Central memory CD8-positive, alpha-beta T cell (primary cell): ENCODE measurements at regions not wholly inside any gene's neighbourhood (a gene's known extent, or its start where the extent isn't known, plus 50 kb on each side); places are given as distances from the start of the nearest gene placed in this dataset.

Experiments used
- ATAC-seq: fragments of 150-1000 bp; cut with Tn5 transposase; replicated peaks from 2 replicates; pipeline ENCODE4 v1.10.0; 2022; ENCODE audit warnings: mild to moderate bottlenecking, moderate FRiP score, moderate number of reproducible peaks; ENCODE audit not compliant: poor library complexity, severe bottlenecking; ENCODE audit errors: extremely low read depth
- DNase-seq, 2 donors: peaks; one replicate each; pipeline ENCODE4 v3.0.0; 2021; ENCODE audit warnings: low spot score in 2 of 2
- H3K27ac Mint-ChIP-seq: one replicate; pipeline ENCODE4 v1.8.0; 2022; ENCODE audit warnings: low read depth, mild to moderate bottlenecking, moderate library complexity, mixed read lengths
- H3K27me3 Mint-ChIP-seq: one replicate; pipeline ENCODE4 v1.8.0; 2022; ENCODE audit warnings: mixed read lengths
- H3K36me3 Mint-ChIP-seq: one replicate; pipeline ENCODE4 v1.8.0; 2022; ENCODE audit warnings: mild to moderate bottlenecking, moderate library complexity, mixed read lengths; ENCODE audit not compliant: insufficient read depth
- H3K4me1 Mint-ChIP-seq: one replicate; pipeline ENCODE4 v1.8.0; 2022; ENCODE audit warnings: mixed read lengths
- H3K4me3 Mint-ChIP-seq: one replicate; pipeline ENCODE4 v1.8.0; 2022; ENCODE audit warnings: mild to moderate bottlenecking, moderate library complexity, mixed read lengths
- H3K9me3 Mint-ChIP-seq: one replicate; pipeline ENCODE4 v1.8.0; 2022; ENCODE audit warnings: mixed read lengths

- Mint-ChIP-seq H3K4me3 (no peak overlapping the region), H3K27ac (no peak overlapping the region), H3K9me3 (no peaks in the 10 kb centered on the region), H3K27me3 (no peaks in the 10 kb centered on the region), H3K36me3 (peaks cover 3% of the 10 kb centered on the region), H3K4me1 (no peaks in the 10 kb centered on the region)
- ATAC-seq: no peak
- no peak for DNase-seq
Observed at GRCh38 chr2:145739681-145740080, 1219.8 kb upstream of the ZEB2 start.

GRCh38 chr2:145736871-145737270, 1217.0 kb upstream of the ZEB2 start:
- DNase-seq (no peak), ATAC-seq (no peak)
- peaks cover 3% of the 10 kb centered on the region for H3K36me3 Mint-ChIP-seq
- no peaks in the 10 kb centered on the region for H3K4me1 Mint-ChIP-seq
- H3K4me3 Mint-ChIP-seq: no peak overlapping the region
- H3K9me3 Mint-ChIP-seq: no peaks in the 10 kb centered on the region
- no peak overlapping the region for H3K27ac Mint-ChIP-seq
- no peaks in the 10 kb centered on the region for H3K27me3 Mint-ChIP-seq

- no peak for DNase-seq
- no peak overlapping the region for H3K4me3 Mint-ChIP-seq
- H3K9me3 Mint-ChIP-seq: no peaks in the 10 kb centered on the region
- H3K4me1 Mint-ChIP-seq: no peaks in the 10 kb centered on the region
- H3K36me3 Mint-ChIP-seq: no peaks in the 10 kb centered on the region
- no peak for ATAC-seq
- H3K27me3 Mint-ChIP-seq: peaks cover 11% of the 10 kb centered on the region
- H3K27ac Mint-ChIP-seq: no peak overlapping the region
Observed at GRCh38 chr2:145731467-145731866, 1211.5 kb upstream of the ZEB2 start.

- H3K4me3 Mint-ChIP-seq: no peak overlapping the region
- ATAC-seq: no peak
- DNase-seq: no peak
- H3K36me3 Mint-ChIP-seq: no peaks in the 10 kb centered on the region
- H3K27ac Mint-ChIP-seq: no peak overlapping the region
- H3K4me1 Mint-ChIP-seq: no peaks in the 10 kb centered on the region
- peaks cover 11% of the 10 kb centered on the region for H3K27me3 Mint-ChIP-seq
- H3K9me3 Mint-ChIP-seq: no peaks in the 10 kb centered on the region
Observed at GRCh38 chr2:145729993-145730770, 1210.3 kb upstream of the ZEB2 start.

GRCh38 chr2:145729481-145729880, 1209.6 kb upstream of the ZEB2 start:
- H3K27ac Mint-ChIP-seq: no peak overlapping the region
- no peaks in the 10 kb centered on the region for H3K36me3 Mint-ChIP-seq
- ATAC-seq (no peak), DNase-seq (no peak)
- no peaks in the 10 kb centered on the region for H3K9me3 Mint-ChIP-seq
- H3K27me3 Mint-ChIP-seq: peaks cover 11% of the 10 kb centered on the region
- no peak overlapping the region for H3K4me3 Mint-ChIP-seq
- H3K4me1 Mint-ChIP-seq: no peaks in the 10 kb centered on the region

GRCh38 chr2:145728511-145728910, 1208.6 kb upstream of the ZEB2 start:
- Mint-ChIP-seq H3K4me3 (no peak overlapping the region), H3K4me1 (no peaks in the 10 kb centered on the region), H3K27ac (no peak overlapping the region), H3K27me3 (peaks cover 11% of the 10 kb centered on the region), H3K36me3 (no peaks in the 10 kb centered on the region), H3K9me3 (no peaks in the 10 kb centered on the region)
- ATAC-seq: no peak
- no peak for DNase-seq

- peaks cover 11% of the 10 kb centered on the region for H3K27me3 Mint-ChIP-seq
- DNase-seq: no peak
- no peaks in the 10 kb centered on the region for H3K4me1 Mint-ChIP-seq
- no peak for ATAC-seq
- H3K9me3 Mint-ChIP-seq: no peaks in the 10 kb centered on the region
- H3K4me3 Mint-ChIP-seq: no peak overlapping the region
- no peaks in the 10 kb centered on the region for H3K36me3 Mint-ChIP-seq
- H3K27ac Mint-ChIP-seq: no peak overlapping the region
Observed at GRCh38 chr2:145725876-145726275, 1206.0 kb upstream of the ZEB2 start.

GRCh38 chr2:145724311-145724898, 1204.5 kb upstream of the ZEB2 start:
- DNase-seq (no peak), ATAC-seq (no peak)
- no peaks in the 10 kb centered on the region for H3K36me3 Mint-ChIP-seq
- H3K4me3 Mint-ChIP-seq: no peak overlapping the region
- H3K27ac Mint-ChIP-seq: no peak overlapping the region
- H3K4me1 Mint-ChIP-seq: no peaks in the 10 kb centered on the region
- H3K9me3 Mint-ChIP-seq: no peaks in the 10 kb centered on the region
- peaks cover 11% of the 10 kb centered on the region for H3K27me3 Mint-ChIP-seq

GRCh38 chr2:145723872-145724271, 1204.0 kb upstream of the ZEB2 start:
- H3K4me1 Mint-ChIP-seq: no peaks in the 10 kb centered on the region
- no peaks in the 10 kb centered on the region for H3K36me3 Mint-ChIP-seq
- H3K27ac Mint-ChIP-seq: no peak overlapping the region
- H3K4me3 Mint-ChIP-seq: no peak overlapping the region
- H3K27me3 Mint-ChIP-seq: peaks cover 11% of the 10 kb centered on the region
- no peak for ATAC-seq
- H3K9me3 Mint-ChIP-seq: no peaks in the 10 kb centered on the region
- no peak for DNase-seq

GRCh38 chr2:145721681-145722080, 1201.8 kb upstream of the ZEB2 start:
- DNase-seq (no peak), ATAC-seq (no peak)
- Mint-ChIP-seq H3K9me3 (no peaks in the 10 kb centered on the region), H3K27ac (no peak overlapping the region), H3K4me3 (no peak overlapping the region), H3K36me3 (no peaks in the 10 kb centered on the region), H3K27me3 (no peaks in the 10 kb centered on the region), H3K4me1 (no peaks in the 10 kb centered on the region)

- H3K9me3 Mint-ChIP-seq: no peaks in the 10 kb centered on the region
- H3K27ac Mint-ChIP-seq: no peak overlapping the region
- DNase-seq (no peak), ATAC-seq (no peak)
- H3K4me3 Mint-ChIP-seq: no peak overlapping the region
- H3K27me3 Mint-ChIP-seq: peaks cover 8% of the 10 kb centered on the region
- no peaks in the 10 kb centered on the region for H3K4me1 Mint-ChIP-seq
- no peaks in the 10 kb centered on the region for H3K36me3 Mint-ChIP-seq
Observed at GRCh38 chr2:145715601-145716000, 1195.7 kb upstream of the ZEB2 start.

GRCh38 chr2:145710303-145710702, 1190.4 kb upstream of the ZEB2 start:
- Mint-ChIP-seq H3K36me3 (no peaks in the 10 kb centered on the region), H3K4me1 (no peaks in the 10 kb centered on the region)
- no peak for ATAC-seq

GRCh38 chr2:145702305-145702704, 1182.4 kb upstream of the ZEB2 start:
- H3K27me3 Mint-ChIP-seq: no peaks in the 10 kb centered on the region
- DNase-seq (no peak), ATAC-seq (no peak)
- no peak overlapping the region for H3K27ac Mint-ChIP-seq
- peaks cover 11% of the 10 kb centered on the region for H3K9me3 Mint-ChIP-seq
- H3K36me3 Mint-ChIP-seq: no peaks in the 10 kb centered on the region
- no peaks in the 10 kb centered on the region for H3K4me1 Mint-ChIP-seq
- H3K4me3 Mint-ChIP-seq: no peak overlapping the region

More at GRCh38 chr2:145710303-145710702, 1190.4 kb upstream of the ZEB2 start:
- H3K27ac Mint-ChIP-seq: no peak overlapping the region
- no peak overlapping the region for H3K4me3 Mint-ChIP-seq
- H3K9me3 Mint-ChIP-seq: peaks cover 4% of the 10 kb centered on the region
- peaks cover 8% of the 10 kb centered on the region for H3K27me3 Mint-ChIP-seq
- no peak for DNase-seq
